Parathyroid adenoma (tissue), 2 donors: ENCODE measurements at regions not wholly inside any gene's neighbourhood (a gene's known extent, or its start where the extent isn't known, plus 50 kb on each side); places are given as distances from the start of the nearest gene placed in this dataset.

ENCODE experiments used
- H2AFZ ChIP-seq: fragments of 300-600 bp; sonication (generic); one replicate; pipeline ENCODE4 v1.7.0; 2017; ENCODE audit warnings: antibody characterized with exemption, mild to moderate bottlenecking
- H3K27ac ChIP-seq: fragments of 300-600 bp; sonication (generic); one replicate; pipeline ENCODE4 v1.7.0; 2017
- H3K27me3 ChIP-seq: fragments of 300-600 bp; sonication (generic); one replicate; pipeline ENCODE4 v1.7.0; 2017; ENCODE audit warnings: low read length; ENCODE audit not compliant: control insufficient read depth, insufficient read depth
- H3K36me3 ChIP-seq: fragments of 300-600 bp; sonication (generic); one replicate; pipeline ENCODE4 v1.7.0; 2017; ENCODE audit warnings: low read length; ENCODE audit not compliant: control insufficient read depth, insufficient read depth
- H3K4me1 ChIP-seq: fragments of 300-600 bp; sonication (generic); one replicate; pipeline ENCODE4 v1.7.0; 2017; ENCODE audit warnings: control low read depth
- H3K4me2 ChIP-seq: fragments of 300-600 bp; sonication (generic); one replicate; pipeline ENCODE4 v1.7.0; 2017; ENCODE audit warnings: low read length
- H3K4me3 ChIP-seq: fragments of 300-600 bp; sonication (generic); one replicate; pipeline ENCODE4 v1.7.0; 2017; ENCODE audit warnings: low read depth, low read length
- H3K79me2 ChIP-seq: fragments of 300-600 bp; sonication (generic); one replicate; pipeline ENCODE4 v1.7.0; 2017; ENCODE audit warnings: control low read depth
- H3K9ac ChIP-seq: fragments of 300-600 bp; sonication (generic); one replicate; pipeline ENCODE4 v1.7.0; 2017; ENCODE audit warnings: mild to moderate bottlenecking
- H3K9me3 ChIP-seq: fragments of 300-600 bp; sonication (generic); one replicate; pipeline ENCODE4 v1.7.0; 2017; ENCODE audit warnings: low read length; ENCODE audit not compliant: control insufficient read depth
- CTCF ChIP-seq: fragments of 300-600 bp; sonication (generic); IDR thresholded peaks from one replicate; pipeline ENCODE4 v1.7.0; 2017; ENCODE audit warnings: antibody characterized with exemption, mild to moderate bottlenecking
- donor health status: primary hyperparathyroidism.

- Histone ChIP-seq H3K79me2 (no peaks in the 10 kb centered on the region), H3K27ac (no peak overlapping the region), H3K4me1 (no peaks in the 10 kb centered on the region), H3K36me3 (no peaks in the 10 kb centered on the region), H3K9me3 (no peaks in the 10 kb centered on the region), H3K9ac (no peak overlapping the region), H3K4me3 (no peak overlapping the region), H2AFZ (no peak overlapping the region), H3K4me2 (no peak overlapping the region), H3K27me3 (no peaks in the 10 kb centered on the region)
- TF ChIP-seq CTCF: no peak
Observed at GRCh38 chr1:36658838-36659237, 176.1 kb upstream of the CSF3R start.

- no peak overlapping the region for H2AFZ ChIP-seq
- no peaks in the 10 kb centered on the region for H3K79me2 ChIP-seq
- no peak overlapping the region for H3K4me2 ChIP-seq
- H3K4me3 ChIP-seq: no peak overlapping the region
- no peaks in the 10 kb centered on the region for H3K27me3 ChIP-seq
- H3K4me1 ChIP-seq: no peaks in the 10 kb centered on the region
- TF ChIP-seq CTCF: no peak
- H3K27ac ChIP-seq: no peak overlapping the region
- H3K9ac ChIP-seq: no peak overlapping the region
- no peaks in the 10 kb centered on the region for H3K36me3 ChIP-seq
- H3K9me3 ChIP-seq: no peaks in the 10 kb centered on the region
Observed at GRCh38 chr1:36657826-36658225, 175.1 kb upstream of the CSF3R start.

GRCh38 chr1:36656838-36657237 lies 174.1 kb upstream of the CSF3R start:
- Histone ChIP-seq H3K4me3 (no peak overlapping the region), H3K27me3 (no peaks in the 10 kb centered on the region), H3K4me1 (no peaks in the 10 kb centered on the region), H3K9ac (no peak overlapping the region), H2AFZ (no peak overlapping the region), H3K4me2 (no peak overlapping the region), H3K36me3 (no peaks in the 10 kb centered on the region), H3K27ac (no peak overlapping the region), H3K79me2 (no peaks in the 10 kb centered on the region), H3K9me3 (no peaks in the 10 kb centered on the region)
- no peak for TF ChIP-seq CTCF

DNA sequence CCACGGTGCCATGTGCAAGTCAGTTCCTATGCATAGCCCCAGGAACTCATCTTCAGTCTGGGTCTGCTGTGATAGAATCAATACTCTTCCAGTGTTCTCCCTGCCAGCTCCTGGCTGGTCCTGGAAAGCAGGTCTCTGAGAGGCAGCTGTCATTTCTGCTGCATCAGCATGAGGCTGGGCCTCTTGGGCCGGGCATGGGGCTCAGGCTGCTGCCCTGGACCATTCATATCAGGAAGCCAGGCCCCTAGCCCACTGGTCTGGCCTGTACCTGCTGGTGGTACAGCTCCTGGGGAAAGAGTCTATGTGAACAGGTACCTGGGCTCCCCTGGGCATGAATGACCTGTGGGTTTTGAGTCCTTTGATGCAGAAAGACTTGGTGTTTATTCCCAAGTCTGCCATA lies 173.6 kb upstream of the CSF3R start:
- no peak for TF ChIP-seq CTCF

DNA sequence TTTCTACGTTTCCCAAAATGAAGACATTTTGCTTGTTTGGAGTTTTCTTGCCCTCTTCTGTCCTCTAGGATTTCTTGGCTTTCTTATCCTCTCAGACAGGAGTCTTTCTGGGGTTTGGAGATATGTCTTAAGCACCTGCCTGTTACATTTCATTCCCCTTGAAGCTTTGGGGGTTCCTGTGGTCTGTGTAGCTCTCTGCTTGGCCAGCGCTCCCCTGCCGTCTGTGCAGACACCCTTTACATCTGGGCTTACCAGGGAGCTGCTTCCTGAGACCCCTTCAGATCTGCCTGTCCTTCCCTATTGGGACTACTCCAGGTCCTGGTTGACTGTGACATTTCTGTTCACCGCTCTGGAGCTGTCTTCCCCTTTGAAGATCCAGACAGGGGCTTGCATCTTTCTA lies 171.9 kb upstream of the CSF3R start:
- Histone ChIP-seq H3K27me3 (no peaks in the 10 kb centered on the region), H3K4me1 (no peaks in the 10 kb centered on the region), H3K9me3 (no peaks in the 10 kb centered on the region), H3K79me2 (no peaks in the 10 kb centered on the region), H3K9ac (no peak overlapping the region), H2AFZ (no peak overlapping the region), H3K27ac (no peak overlapping the region), H3K4me2 (no peak overlapping the region), H3K4me3 (no peak overlapping the region), H3K36me3 (no peaks in the 10 kb centered on the region)
- TF ChIP-seq CTCF: no peak

More for the DNA sequence above, 173.6 kb upstream of the CSF3R start:
- Histone ChIP-seq H2AFZ (no peak overlapping the region), H3K4me1 (no peaks in the 10 kb centered on the region), H3K36me3 (no peaks in the 10 kb centered on the region), H3K79me2 (no peaks in the 10 kb centered on the region), H3K9me3 (no peaks in the 10 kb centered on the region), H3K9ac (no peak overlapping the region), H3K27ac (no peak overlapping the region), H3K27me3 (no peaks in the 10 kb centered on the region), H3K4me3 (no peak overlapping the region), H3K4me2 (no peak overlapping the region)
